Activated naive CD4-positive, alpha-beta T cell treated with anti-CD3 and anti-CD28 coated beads for 36 hours (primary cell): ENCODE measurements at regions not wholly inside any gene's neighbourhood (a gene's known extent, or its start where the extent isn't known, plus 50 kb on each side); places are given as distances from the start of the nearest gene placed in this dataset.
"Not testable (repeated sequence)": the region's sequence is repeated elsewhere in the genome, so short reads cannot be mapped to it uniquely, and the experiment has no call there.

ENCODE experiments used
- CTCF ChIA-PET: fragments of 350-600 bp; sonication (Branson Sonifier 250); formaldehyde crosslinking; loops from one replicate; lab custom pipeline; 2021; ENCODE audit warnings: antibody characterized with exemption; lab: Charles Lee
- DNase-seq: peaks from one replicate; pipeline ENCODE4 v3.0.0-alpha.2; 2020
- H3K27ac Mint-ChIP-seq: one replicate; pipeline ENCODE4 v1.8.0; 2021; ENCODE audit warnings: mild to moderate bottlenecking, mixed read lengths
- H3K27me3 Mint-ChIP-seq: one replicate; pipeline ENCODE4 v1.8.0; 2021; ENCODE audit warnings: low read depth, mixed read lengths
- H3K36me3 Mint-ChIP-seq: one replicate; pipeline ENCODE4 v1.8.0; 2021; ENCODE audit warnings: low read depth, mixed read lengths
- H3K4me1 Mint-ChIP-seq: one replicate; pipeline ENCODE4 v1.8.0; 2021; ENCODE audit warnings: low read depth, mixed read lengths
- H3K4me3 Mint-ChIP-seq: one replicate; pipeline ENCODE4 v1.8.0; 2021; ENCODE audit warnings: mild to moderate bottlenecking, moderate library complexity, mixed read lengths
- H3K9me3 Mint-ChIP-seq: one replicate; pipeline ENCODE4 v1.8.0; 2021; ENCODE audit warnings: mixed read lengths
- intact Hi-C: fragments of 100-400 bp; cut with micrococcal nuclease; formaldehyde crosslinking; loops from one replicate; pipeline ENCODE4 v1.15.1; 2023

DNA sequence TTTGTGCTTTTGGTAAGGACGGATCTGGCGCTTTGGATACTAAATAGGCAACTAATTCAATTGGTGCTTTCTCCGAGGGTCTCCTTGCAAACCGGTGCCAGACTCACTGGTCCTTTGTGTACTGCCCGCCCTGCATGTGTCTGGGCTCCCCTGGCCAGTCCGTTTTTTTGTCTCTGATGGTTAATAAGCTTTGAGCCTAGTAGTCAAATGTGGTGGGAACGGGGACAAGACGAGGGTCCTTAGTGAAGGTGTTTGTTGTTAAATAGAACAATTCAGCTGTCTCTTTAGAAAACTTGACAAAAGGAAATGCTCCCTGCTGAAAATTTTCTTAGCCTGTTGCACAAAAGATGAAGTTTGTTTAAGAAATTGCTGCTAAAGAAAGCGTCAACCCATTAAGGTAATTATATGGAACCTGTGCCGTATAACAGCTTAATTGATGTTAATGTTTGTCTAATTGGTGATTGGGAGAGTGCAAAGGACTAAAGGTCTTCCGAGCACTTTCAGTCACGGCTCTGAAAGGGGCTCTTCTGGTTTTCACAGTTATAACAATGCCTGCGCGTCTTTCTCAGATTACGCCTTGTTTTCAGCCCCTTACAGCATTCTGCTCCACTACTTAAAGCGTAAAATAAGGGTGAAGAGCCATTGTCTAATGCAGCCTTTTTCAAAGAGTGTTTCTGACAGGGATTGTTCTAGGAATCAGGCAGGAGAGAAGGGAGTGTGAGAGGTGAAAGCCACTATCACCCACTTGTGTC lies 537.4 kb downstream of the PRKD1 start:
- Mint-ChIP-seq H3K27me3 (no peaks in the 10 kb centered on the region), H3K36me3 (no peaks in the 10 kb centered on the region), H3K9me3 (peaks cover 4% of the 10 kb centered on the region), H3K4me3 (no peak overlapping the region), H3K27ac (no peak overlapping the region), H3K4me1 (no peaks in the 10 kb centered on the region)
- intact Hi-C loops, result no loop called here
- CTCF ChIA-PET, result no interaction called here
- no peak for DNase-seq

DNA sequence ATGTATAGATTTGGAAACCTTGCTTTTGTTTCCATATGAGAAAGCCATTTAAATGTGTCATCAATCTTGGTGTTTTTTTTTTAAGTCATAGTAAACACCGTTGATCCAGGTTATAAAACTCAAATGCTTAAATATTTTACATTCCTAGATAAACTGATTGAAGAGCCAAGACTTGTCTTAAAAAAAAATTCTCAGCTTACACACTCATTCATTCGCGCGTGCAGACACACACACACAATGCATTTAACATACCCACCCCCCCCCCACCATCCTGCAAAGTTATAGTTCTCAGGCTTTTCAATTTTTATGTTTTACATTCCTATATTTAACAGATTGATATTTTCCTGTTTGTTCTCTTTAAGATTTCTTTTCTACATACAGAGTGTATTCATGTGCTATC lies 536.4 kb downstream of the PRKD1 start:
- no peak overlapping the region for H3K27ac Mint-ChIP-seq
- intact Hi-C loops, result no loop called here

DNA sequence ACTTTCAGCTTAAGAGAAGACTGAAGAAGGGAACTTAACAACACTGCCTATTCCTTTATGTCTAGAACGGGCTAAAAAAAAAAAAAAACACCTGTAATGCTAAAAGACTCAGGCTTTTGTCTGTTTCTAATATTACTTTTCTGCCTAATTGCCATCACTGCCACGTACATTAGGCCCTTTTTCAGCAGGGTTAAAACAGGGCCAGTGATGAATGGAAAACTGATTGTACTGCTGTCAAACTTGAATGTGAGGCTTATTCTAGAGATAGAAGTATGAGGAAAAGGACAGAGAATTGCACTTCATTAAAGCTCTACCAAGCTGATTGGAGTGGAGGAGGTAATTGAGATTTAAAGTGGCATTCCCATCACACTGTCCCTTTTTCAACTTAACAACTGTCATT lies 535.8 kb downstream of the PRKD1 start:
- intact Hi-C loops, result no loop called here
- Mint-ChIP-seq H3K36me3 (no peaks in the 10 kb centered on the region), H3K27ac (no peak overlapping the region), H3K9me3 (peaks cover 5% of the 10 kb centered on the region), H3K4me1 (no peaks in the 10 kb centered on the region), H3K27me3 (no peaks in the 10 kb centered on the region), H3K4me3 (no peak overlapping the region)
- CTCF ChIA-PET, result interaction anchor here (0.7 kb wide), 1 partner anchor 194 kb away, joined by 3 read pairs; no protein-coding TSS in a partner anchor
- no peak for DNase-seq

More for the DNA sequence above, 536.4 kb downstream of the PRKD1 start:
- Mint-ChIP-seq H3K4me3 (no peak overlapping the region), H3K36me3 (no peaks in the 10 kb centered on the region), H3K4me1 (no peaks in the 10 kb centered on the region), H3K27me3 (no peaks in the 10 kb centered on the region), H3K9me3 (peaks cover 5% of the 10 kb centered on the region)
- CTCF ChIA-PET, result interaction anchor here (0.7 kb wide), 1 partner anchor 193 kb away, joined by 3 read pairs; no protein-coding TSS in a partner anchor
- no peak for DNase-seq

DNA sequence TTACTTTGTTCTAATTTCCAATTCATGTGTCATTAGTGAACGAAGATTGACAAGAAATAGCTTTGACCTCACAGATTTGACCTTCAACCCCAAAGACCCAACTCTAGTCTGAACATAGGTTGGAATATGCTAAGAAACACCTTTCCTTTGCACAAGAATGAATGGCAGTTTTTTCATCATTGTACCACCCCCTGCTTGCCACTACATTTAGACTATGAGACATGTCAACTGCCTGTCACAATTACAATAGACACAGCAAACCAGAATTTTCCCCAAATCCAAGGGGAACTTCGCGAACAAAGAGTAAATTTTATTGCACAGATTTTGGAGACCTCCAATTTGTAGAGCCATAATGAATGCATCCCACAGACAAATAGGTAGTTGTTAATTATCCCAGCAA lies 535.4 kb downstream of the PRKD1 start:
- Mint-ChIP-seq H3K27me3 (no peaks in the 10 kb centered on the region), H3K27ac (no peak overlapping the region), H3K36me3 (no peaks in the 10 kb centered on the region), H3K9me3 (peaks cover 5% of the 10 kb centered on the region), H3K4me1 (no peaks in the 10 kb centered on the region), H3K4me3 (no peak overlapping the region)
- DNase-seq, result no peak
- intact Hi-C loops, result no loop called here
- CTCF ChIA-PET, result no interaction called here

DNA sequence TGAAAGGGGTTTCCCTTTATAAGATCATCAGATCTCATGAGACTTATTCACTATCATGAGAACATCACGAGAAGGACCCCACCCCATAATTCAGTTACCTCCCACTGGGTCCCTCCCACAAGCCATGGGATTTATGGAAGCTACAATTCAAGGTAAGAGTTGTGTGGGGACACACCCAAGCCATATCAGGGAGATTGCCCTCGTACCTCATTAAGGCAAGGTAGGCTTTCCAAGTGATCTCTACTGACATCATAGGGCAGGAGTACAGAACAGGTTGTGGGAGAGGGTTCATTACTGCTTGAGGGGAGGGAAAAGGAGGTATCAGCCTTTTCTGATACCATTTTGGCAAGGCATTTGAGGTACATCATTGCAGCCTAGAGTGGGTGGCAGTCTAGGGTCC lies 524.6 kb downstream of the PRKD1 start:
- no peaks in the 10 kb centered on the region for H3K4me1 Mint-ChIP-seq
- H3K27me3 Mint-ChIP-seq, result no peaks in the 10 kb centered on the region
- no peak overlapping the region for H3K4me3 Mint-ChIP-seq
- DNase-seq, result no peak
- CTCF ChIA-PET, result no interaction called here
- H3K9me3 Mint-ChIP-seq, result peaks cover 11% of the 10 kb centered on the region
- no peak overlapping the region for H3K27ac Mint-ChIP-seq
- H3K36me3 Mint-ChIP-seq, result no peaks in the 10 kb centered on the region
- intact Hi-C loops, result no loop called here

DNA sequence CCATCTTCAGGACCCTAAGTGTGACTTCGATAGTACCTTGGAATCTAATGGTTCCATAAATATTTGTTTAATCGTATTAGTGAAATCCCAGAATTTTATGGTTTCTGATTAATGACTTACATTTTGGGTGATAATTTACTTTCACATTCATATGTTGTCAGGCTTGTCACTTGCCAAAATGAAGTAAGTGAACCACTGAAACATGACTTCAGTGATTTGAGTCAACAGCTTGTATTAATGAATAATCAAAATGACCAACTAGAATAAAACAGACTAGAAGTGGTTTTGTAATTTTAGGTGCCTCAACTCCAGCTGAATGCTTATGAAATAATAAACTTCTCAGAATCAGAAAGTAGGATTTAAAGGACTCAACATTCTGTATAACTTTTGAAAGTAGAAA lies 517.1 kb downstream of the PRKD1 start:
- Mint-ChIP-seq H3K4me3 (no peak overlapping the region), H3K27me3 (no peaks in the 10 kb centered on the region), H3K27ac (no peak overlapping the region), H3K9me3 (peaks cover 11% of the 10 kb centered on the region), H3K4me1 (no peaks in the 10 kb centered on the region), H3K36me3 (no peaks in the 10 kb centered on the region)
- CTCF ChIA-PET, result no interaction called here
- intact Hi-C loops, result no loop called here
- DNase-seq, result no peak

DNA sequence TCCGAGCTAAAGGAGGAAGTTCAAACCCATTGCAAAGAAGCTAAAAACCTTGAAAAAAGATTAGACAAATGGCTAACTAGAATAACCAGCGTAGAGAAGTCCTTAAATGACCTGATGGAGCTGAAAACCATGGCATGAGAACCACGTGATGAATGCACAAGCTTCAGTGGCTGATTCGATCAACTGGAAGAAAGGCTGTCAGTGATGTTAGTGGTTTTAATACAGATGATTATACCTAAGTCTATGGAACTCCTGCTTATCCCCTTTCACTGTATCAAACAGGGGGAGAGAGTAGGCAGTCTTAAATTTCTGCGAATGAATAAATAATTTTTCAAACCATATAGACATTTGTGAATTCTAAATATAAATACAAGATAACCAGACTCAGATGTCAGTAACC lies 512.7 kb downstream of the PRKD1 start:
- H3K27me3 Mint-ChIP-seq, H3K9me3 Mint-ChIP-seq, DNase-seq, intact Hi-C loops, CTCF ChIA-PET, H3K4me1 Mint-ChIP-seq, H3K27ac Mint-ChIP-seq, H3K36me3 Mint-ChIP-seq, H3K4me3 Mint-ChIP-seq: not testable (repeated sequence)

DNA sequence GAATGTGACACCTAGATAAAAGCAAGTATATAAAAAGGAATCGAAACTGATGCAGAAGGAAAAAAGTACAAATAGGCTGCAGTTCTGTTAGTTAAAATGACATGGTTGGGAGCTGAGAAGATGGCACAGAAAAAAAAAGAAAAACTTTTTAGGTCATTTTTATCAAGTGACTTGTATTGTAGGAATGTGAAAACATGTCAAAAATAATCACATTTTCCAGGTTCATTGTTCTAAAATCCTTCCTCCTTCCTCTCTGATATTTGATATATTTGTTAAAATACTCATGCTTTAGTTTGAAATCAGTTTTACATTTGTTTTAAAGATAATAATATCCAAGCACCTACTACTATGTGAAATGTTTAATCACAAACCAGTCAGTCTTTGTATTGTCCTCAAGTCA lies 507.9 kb downstream of the PRKD1 start:
- H3K4me1 Mint-ChIP-seq, result no peaks in the 10 kb centered on the region
- peaks cover 7% of the 10 kb centered on the region for H3K9me3 Mint-ChIP-seq
- no peaks in the 10 kb centered on the region for H3K36me3 Mint-ChIP-seq
- intact Hi-C loops, result no loop called here
- H3K27me3 Mint-ChIP-seq, result no peaks in the 10 kb centered on the region
- no peak overlapping the region for H3K4me3 Mint-ChIP-seq
- CTCF ChIA-PET, result no interaction called here
- no peak overlapping the region for H3K27ac Mint-ChIP-seq
- DNase-seq, result no peak

DNA sequence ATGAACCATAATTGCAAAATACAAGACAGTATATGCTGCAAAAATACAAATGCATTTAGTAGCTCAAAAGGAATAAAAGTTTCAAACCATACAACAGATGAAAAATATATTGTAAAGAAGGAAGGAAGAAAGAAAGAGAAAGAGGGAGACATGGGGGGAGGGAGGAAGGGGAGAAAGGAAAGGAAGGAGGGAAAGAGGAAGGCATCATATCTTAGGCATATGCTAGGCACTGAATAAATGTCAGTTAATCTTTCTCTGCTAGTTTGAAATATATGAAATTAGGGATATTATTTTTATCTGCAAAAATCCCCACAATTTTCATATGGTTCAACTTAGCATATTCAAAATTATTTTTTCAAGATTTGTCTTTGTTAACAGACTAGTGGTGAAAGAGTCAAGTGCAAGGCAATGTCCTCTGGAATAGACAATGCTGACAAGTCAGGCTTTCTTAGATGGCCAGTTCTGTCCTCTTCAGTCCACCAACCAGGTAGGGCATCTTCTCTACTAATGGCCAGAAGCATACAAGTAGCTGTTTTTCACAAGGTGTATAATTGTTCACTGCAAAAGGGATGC lies 506.4 kb downstream of the PRKD1 start:
- no peak for DNase-seq
- Mint-ChIP-seq H3K4me3 (no peak overlapping the region), H3K36me3 (no peaks in the 10 kb centered on the region), H3K27me3 (no peaks in the 10 kb centered on the region), H3K27ac (no peak overlapping the region), H3K9me3 (peaks cover 7% of the 10 kb centered on the region), H3K4me1 (no peaks in the 10 kb centered on the region)
- CTCF ChIA-PET, result no interaction called here
- intact Hi-C loops, result no loop called here

DNA sequence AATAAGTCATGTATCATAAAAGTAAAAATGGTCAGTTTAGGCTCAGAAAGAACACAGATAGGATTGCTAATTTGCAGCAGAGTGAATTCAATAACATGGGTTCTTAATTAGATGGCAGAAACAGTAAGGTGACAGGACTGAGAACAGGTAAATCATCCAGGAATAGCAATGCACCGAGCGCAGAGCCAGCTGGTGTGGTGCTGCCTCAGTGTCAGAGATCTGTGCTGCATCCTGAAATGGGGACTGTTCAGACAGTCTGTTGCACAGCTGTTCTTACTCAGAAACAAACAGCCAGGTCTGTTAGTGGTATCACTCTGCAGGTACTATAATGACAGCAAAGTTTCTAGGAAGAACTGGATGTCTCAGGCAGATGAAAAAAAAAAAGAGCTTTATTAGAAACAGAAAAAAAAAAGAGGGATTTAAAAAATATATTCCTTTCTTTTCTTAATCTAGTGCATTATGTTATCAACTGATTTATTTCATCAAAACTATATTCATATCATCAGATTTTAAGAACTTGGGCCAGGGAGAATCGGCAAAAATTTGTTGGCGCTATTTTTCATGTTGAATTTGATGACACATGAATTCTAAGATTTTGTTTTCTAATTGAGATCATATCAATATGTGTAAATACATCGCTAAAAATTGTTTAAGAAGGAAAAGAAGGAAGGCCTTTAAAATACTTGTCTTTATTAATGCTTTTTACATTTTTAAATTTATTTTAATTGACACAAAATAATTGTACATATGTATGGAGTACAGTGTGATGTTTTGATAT lies 501.8 kb downstream of the PRKD1 start:
- H3K4me3 Mint-ChIP-seq, result no peak overlapping the region
- no peaks in the 10 kb centered on the region for H3K4me1 Mint-ChIP-seq
- no peaks in the 10 kb centered on the region for H3K36me3 Mint-ChIP-seq
- CTCF ChIA-PET, result no interaction called here
- H3K27me3 Mint-ChIP-seq, result no peaks in the 10 kb centered on the region
- intact Hi-C loops, result no loop called here
- no peak overlapping the region for H3K27ac Mint-ChIP-seq
- peaks cover 6% of the 10 kb centered on the region for H3K9me3 Mint-ChIP-seq
- DNase-seq, result no peak

DNA sequence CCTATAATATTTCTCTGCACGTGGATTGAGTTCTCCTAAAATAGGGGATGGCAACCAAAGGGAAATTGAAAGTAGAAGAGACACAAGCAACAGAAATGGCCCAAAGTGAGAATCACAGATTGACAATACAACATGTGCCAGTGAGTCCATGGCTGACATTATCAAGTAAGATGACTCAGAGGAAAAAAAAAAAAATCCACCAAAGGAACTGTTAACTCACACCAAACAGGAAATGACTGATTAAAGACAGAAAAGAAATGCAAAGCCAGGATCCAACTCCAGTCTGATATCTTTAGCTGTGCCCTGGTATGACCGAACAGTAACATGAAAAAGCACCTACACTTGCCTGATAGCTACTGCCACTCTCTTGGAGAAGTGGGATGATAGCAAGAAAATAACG lies 485.0 kb downstream of the PRKD1 start:
- Mint-ChIP-seq H3K36me3 (no peaks in the 10 kb centered on the region), H3K4me1 (no peaks in the 10 kb centered on the region), H3K27me3 (no peaks in the 10 kb centered on the region), H3K27ac (no peak overlapping the region), H3K9me3 (peaks cover 23% of the 10 kb centered on the region), H3K4me3 (no peak overlapping the region)
- CTCF ChIA-PET, result no interaction called here
- DNase-seq, result no peak
- intact Hi-C loops, result no loop called here

DNA sequence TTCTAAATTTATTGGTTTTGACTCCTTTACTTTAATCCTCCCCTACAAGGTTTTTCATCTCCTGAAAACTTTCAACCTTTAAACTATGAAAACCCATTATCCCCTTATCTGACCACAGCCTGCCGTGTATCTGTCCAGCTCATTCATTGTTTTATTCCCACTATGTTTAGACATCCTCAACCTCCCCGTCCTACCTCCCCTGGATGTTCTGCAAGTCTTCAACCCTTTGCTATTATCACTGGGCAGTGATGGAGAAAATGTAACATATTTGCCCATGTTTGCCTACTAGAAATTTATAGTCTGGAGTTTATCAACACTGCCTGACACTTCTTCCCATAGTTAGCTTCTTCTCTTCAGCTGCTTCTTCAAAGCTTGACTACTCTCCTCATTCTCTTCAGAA lies 483.4 kb downstream of the PRKD1 start:
- Mint-ChIP-seq H3K4me1 (no peaks in the 10 kb centered on the region), H3K27me3 (no peaks in the 10 kb centered on the region), H3K4me3 (no peak overlapping the region), H3K27ac (no peak overlapping the region), H3K9me3 (peaks cover 17% of the 10 kb centered on the region), H3K36me3 (no peaks in the 10 kb centered on the region)
- intact Hi-C loops, result no loop called here
- CTCF ChIA-PET, result no interaction called here
- no peak for DNase-seq

DNA sequence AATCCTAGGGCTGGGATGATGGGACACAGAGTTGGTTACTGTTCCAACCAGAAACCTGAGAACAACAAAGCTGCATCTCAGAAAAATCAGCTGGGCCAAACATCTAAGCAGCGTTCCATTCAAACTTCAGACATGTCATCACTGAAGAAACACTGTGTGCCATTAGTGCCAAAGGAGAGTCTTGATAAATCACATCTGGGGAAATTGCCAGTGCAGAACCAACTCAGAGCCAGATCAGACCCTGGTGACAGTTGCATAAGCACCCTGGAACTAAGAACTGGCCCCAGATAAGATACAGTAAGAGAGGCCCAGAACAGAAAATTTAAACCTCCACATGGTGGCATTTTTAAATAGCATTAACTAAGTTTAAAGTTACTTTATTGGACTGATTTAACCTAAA lies 482.8 kb downstream of the PRKD1 start:
- Mint-ChIP-seq H3K27ac (no peak overlapping the region), H3K4me1 (no peaks in the 10 kb centered on the region), H3K27me3 (no peaks in the 10 kb centered on the region), H3K9me3 (peaks cover 17% of the 10 kb centered on the region), H3K36me3 (no peaks in the 10 kb centered on the region), H3K4me3 (no peak overlapping the region)
- no peak for DNase-seq
- CTCF ChIA-PET, result no interaction called here
- intact Hi-C loops, result no loop called here
